ENCODE measurements at regions not wholly inside any gene's neighbourhood (a gene's known extent, or its start where the extent isn't known, plus 50 kb on each side); places are given as distances from the start of the nearest gene placed in this dataset.

GRCh38 chr2:192315543-192315942 is 120.8 kb upstream of the TMEFF2 start:
- TF ChIP-seq MAX (IDR thresholded peaks at IDR 0.05) (no peak), EP300 (IDR thresholded peaks at IDR 0.05; ENCODE audit: borderline replicate concordance) (no peak), NFIC (IDR thresholded peaks at IDR 0.05) (no peak), YY1 (IDR thresholded peaks at IDR 0.05; ENCODE audit: low read depth) (no peak), RAD21 (IDR thresholded peaks at IDR 0.05; ENCODE audit: low read depth) (no peak), ZBTB7A (IDR thresholded peaks at IDR 0.05; ENCODE audit: low read depth) (no peak), EGR1 (IDR thresholded peaks at IDR 0.05) (no peak), TAF1 (IDR thresholded peaks at IDR 0.05; ENCODE audit: low read depth) (no peak), TEAD4 (IDR thresholded peaks at IDR 0.05) (no peak), USF1 (IDR thresholded peaks at IDR 0.05) (no peak), CREB1 (IDR thresholded peaks at IDR 0.05; ENCODE audit: low read depth) (no peak)

- no peak for TF ChIP-seq CEBPB (IDR thresholded peaks at IDR 0.05)
- no peak for TF ChIP-seq EP300 (IDR thresholded peaks at IDR 0.05; ENCODE audit: borderline replicate concordance)
- TF ChIP-seq ZBTB7A (IDR thresholded peaks at IDR 0.05; ENCODE audit: low read depth) = no peak
- TF ChIP-seq TCF12 (IDR thresholded peaks at IDR 0.05; ENCODE audit: low read depth) = no peak
- TF ChIP-seq MAX (IDR thresholded peaks at IDR 0.05) = no peak
- TF ChIP-seq RAD21 (IDR thresholded peaks at IDR 0.05; ENCODE audit: low read depth) = no peak
- no peak for TF ChIP-seq NFIC (IDR thresholded peaks at IDR 0.05)
- TF ChIP-seq CREB1 (IDR thresholded peaks at IDR 0.05; ENCODE audit: low read depth) = no peak
- TF ChIP-seq REST (IDR thresholded peaks at IDR 0.05; ENCODE audit: low read depth) = no peak
- no peak for TF ChIP-seq TEAD4 (IDR thresholded peaks at IDR 0.05)
- no peak for TF ChIP-seq USF1 (IDR thresholded peaks at IDR 0.05)
- TF ChIP-seq YY1 (IDR thresholded peaks at IDR 0.05; ENCODE audit: low read depth) = no peak
- no peak for TF ChIP-seq EGR1 (IDR thresholded peaks at IDR 0.05)
- TF ChIP-seq FOXM1 (IDR thresholded peaks at IDR 0.05; ENCODE audit: borderline replicate concordance, low read depth) = no peak
- TF ChIP-seq TAF1 (IDR thresholded peaks at IDR 0.05; ENCODE audit: low read depth) = no peak
Observed at GRCh38 chr2:192314800-192315481, 120.2 kb upstream of the TMEFF2 start.

GRCh38 chr2:192313773-192314172 is 119.0 kb upstream of the TMEFF2 start:
- no peak for TF ChIP-seq MAX (IDR thresholded peaks at IDR 0.05)
- TF ChIP-seq CEBPB (IDR thresholded peaks at IDR 0.05) = no peak
- TF ChIP-seq EP300 (IDR thresholded peaks at IDR 0.05; ENCODE audit: borderline replicate concordance) = no peak
- no peak for TF ChIP-seq CREB1 (IDR thresholded peaks at IDR 0.05; ENCODE audit: low read depth)
- no peak for TF ChIP-seq EGR1 (IDR thresholded peaks at IDR 0.05)
- no peak for TF ChIP-seq NFIC (IDR thresholded peaks at IDR 0.05)
- no peak for TF ChIP-seq YY1 (IDR thresholded peaks at IDR 0.05; ENCODE audit: low read depth)
- TF ChIP-seq RAD21 (IDR thresholded peaks at IDR 0.05; ENCODE audit: low read depth) = no peak
- no peak for TF ChIP-seq ZBTB7A (IDR thresholded peaks at IDR 0.05; ENCODE audit: low read depth)
- TF ChIP-seq REST (IDR thresholded peaks at IDR 0.05; ENCODE audit: low read depth) = no peak
- no peak for TF ChIP-seq TAF1 (IDR thresholded peaks at IDR 0.05; ENCODE audit: low read depth)

GRCh38 chr2:192311701-192312460 is 117.1 kb upstream of the TMEFF2 start:
- TF ChIP-seq YY1 (IDR thresholded peaks at IDR 0.05; ENCODE audit: low read depth) (no peak), ZBTB7A (IDR thresholded peaks at IDR 0.05; ENCODE audit: low read depth) (no peak), MAX (IDR thresholded peaks at IDR 0.05) (no peak), TEAD4 (IDR thresholded peaks at IDR 0.05) (no peak), NFIC (IDR thresholded peaks at IDR 0.05) (no peak)

GRCh38 chr2:192307530-192307929 is 112.8 kb upstream of the TMEFF2 start:
- TF ChIP-seq TAF1 (IDR thresholded peaks at IDR 0.05; ENCODE audit: low read depth) (no peak), TCF12 (IDR thresholded peaks at IDR 0.05; ENCODE audit: low read depth) (no peak), YY1 (IDR thresholded peaks at IDR 0.05; ENCODE audit: low read depth) (no peak), EGR1 (IDR thresholded peaks at IDR 0.05) (no peak), ZBTB7A (IDR thresholded peaks at IDR 0.05; ENCODE audit: low read depth) (no peak), EP300 (IDR thresholded peaks at IDR 0.05; ENCODE audit: borderline replicate concordance) (no peak), FOXM1 (IDR thresholded peaks at IDR 0.05; ENCODE audit: borderline replicate concordance, low read depth) (no peak), RAD21 (IDR thresholded peaks at IDR 0.05; ENCODE audit: low read depth) (no peak), NFIC (IDR thresholded peaks at IDR 0.05) (no peak), MAX (IDR thresholded peaks at IDR 0.05) (no peak), CEBPB (IDR thresholded peaks at IDR 0.05) (no peak), CREB1 (IDR thresholded peaks at IDR 0.05; ENCODE audit: low read depth) (no peak), USF1 (IDR thresholded peaks at IDR 0.05) (no peak), REST (IDR thresholded peaks at IDR 0.05; ENCODE audit: low read depth) (no peak), TEAD4 (IDR thresholded peaks at IDR 0.05) (no peak)
